WERI-Rb-1 (cell line): ENCODE measurements at regions not wholly inside any gene's neighbourhood (a gene's known extent, or its start where the extent isn't known, plus 50 kb on each side); places are given as distances from the start of the nearest gene placed in this dataset.

ENCODE experiments used
- DNase-seq: peaks from one replicate; pipeline ENCODE4 v3.0.0-alpha.2; 2020
- H3K27ac ChIP-seq: fragments of 250-450 bp; sonication (Bioruptor Pico); 2 replicates; pipeline ENCODE4 v1.5.1; 2020; ENCODE audit warnings: mild to moderate bottlenecking, moderate library complexity
- H3K27me3 ChIP-seq: fragments of 250-450 bp; sonication (Bioruptor Pico); 2 replicates; pipeline ENCODE4 v1.5.1; 2021; ENCODE audit warnings: mild to moderate bottlenecking, low read depth, moderate library complexity; ENCODE audit not compliant: insufficient read depth, severe bottlenecking
- H3K36me3 ChIP-seq: fragments of 250-450 bp; sonication (Bioruptor Pico); 2 replicates; pipeline ENCODE4 v1.5.1; 2020; ENCODE audit warnings: mild to moderate bottlenecking, moderate library complexity
- H3K4me3 ChIP-seq: 2 replicates; pipeline ENCODE4 v1.5.1; 2011; ENCODE audit warnings: low read depth, mild to moderate bottlenecking, control low read depth, low read length
- H3K9me3 ChIP-seq: fragments of 250-450 bp; sonication (Bioruptor Pico); 2 replicates; pipeline ENCODE4 v1.5.1; 2021; ENCODE audit warnings: mild to moderate bottlenecking, moderate library complexity; ENCODE audit not compliant: severe bottlenecking
- CTCF ChIP-seq: IDR thresholded peaks from 2 replicates; pipeline ENCODE4 v1.5.1; 2011; ENCODE audit warnings: low read depth, mild to moderate bottlenecking, control low read depth, inconsistent platforms, low read length

- no peak for TF ChIP-seq CTCF
- no peak overlapping the region for H3K27ac ChIP-seq
- H3K9me3 ChIP-seq, result no peaks in the 10 kb centered on the region
Measured at GRCh38 chr12:67147030-67147429, 122.1 kb upstream of the CAND1 start.

GRCh38 chr12:67147447-67147846 is 121.7 kb upstream of the CAND1 start:
- Histone ChIP-seq H3K36me3 (no peaks in the 10 kb centered on the region), H3K27me3 (no peaks in the 10 kb centered on the region), H3K9me3 (no peaks in the 10 kb centered on the region), H3K4me3 (no peak overlapping the region), H3K27ac (no peak overlapping the region)
- TF ChIP-seq CTCF, result no peak
- DNase-seq, result no peak

More at GRCh38 chr12:67147030-67147429, 122.1 kb upstream of the CAND1 start:
- H3K27me3 ChIP-seq, result no peaks in the 10 kb centered on the region
- DNase-seq, result no peak
- H3K36me3 ChIP-seq, result no peaks in the 10 kb centered on the region
- no peak overlapping the region for H3K4me3 ChIP-seq

- no peak for TF ChIP-seq CTCF
- no peak for DNase-seq
- Histone ChIP-seq H3K27me3 (no peaks in the 10 kb centered on the region), H3K36me3 (no peaks in the 10 kb centered on the region), H3K4me3 (no peak overlapping the region), H3K9me3 (no peaks in the 10 kb centered on the region), H3K27ac (no peak overlapping the region)
Measured at GRCh38 chr12:67148265-67148664, 120.9 kb upstream of the CAND1 start.

- no peak overlapping the region for H3K27ac ChIP-seq
- TF ChIP-seq CTCF, result no peak
- DNase-seq, result no peak
- no peaks in the 10 kb centered on the region for H3K36me3 ChIP-seq
- H3K9me3 ChIP-seq, result no peaks in the 10 kb centered on the region
- H3K4me3 ChIP-seq, result no peak overlapping the region
- H3K27me3 ChIP-seq, result no peaks in the 10 kb centered on the region
Measured at GRCh38 chr12:67151886-67152285, 117.3 kb upstream of the CAND1 start.

GRCh38 chr12:67152451-67152850 is 116.7 kb upstream of the CAND1 start:
- no peak for DNase-seq
- Histone ChIP-seq H3K9me3 (no peaks in the 10 kb centered on the region), H3K27ac (no peak overlapping the region), H3K36me3 (no peaks in the 10 kb centered on the region), H3K27me3 (no peaks in the 10 kb centered on the region), H3K4me3 (no peak overlapping the region)
- no peak for TF ChIP-seq CTCF

- H3K36me3 ChIP-seq, result no peaks in the 10 kb centered on the region
- no peaks in the 10 kb centered on the region for H3K9me3 ChIP-seq
- no peaks in the 10 kb centered on the region for H3K27me3 ChIP-seq
- no peak for TF ChIP-seq CTCF
- no peak overlapping the region for H3K27ac ChIP-seq
- DNase-seq, result no peak
- no peak overlapping the region for H3K4me3 ChIP-seq
Measured at GRCh38 chr12:67154901-67155300, 114.3 kb upstream of the CAND1 start.
